ENCODE measurements at regions not wholly inside any gene's neighbourhood (a gene's known extent, or its start where the extent isn't known, plus 50 kb on each side); places are given as distances from the start of the nearest gene placed in this dataset.

- H3K9ac ChIP-seq (ENCODE audit: low read depth, low read length, poor library complexity), result no peak overlapping the region
- H2BK120ac ChIP-seq (ENCODE audit: low read depth, low read length), result no peak overlapping the region
- no peak for DNase-seq (ENCODE audit: low spot score)
- no peaks in the 10 kb centered on the region for H3K9me3 ChIP-seq (replicated peaks in 1 of 2; ENCODE audit: control insufficient read depth in 2 of 2, insufficient read depth in 1 of 2, low read depth in 1 of 2, low read length in 2 of 2)
- H3K27me3 ChIP-seq (ENCODE audit: control insufficient read depth in 3 of 3, insufficient read depth in 3 of 3, low read depth in 1 of 3, low read length in 3 of 3), result no peaks in the 10 kb centered on the region
- H3K4ac ChIP-seq (ENCODE audit: low read length), result no peak overlapping the region
- H3K79me1 ChIP-seq (ENCODE audit: low read depth, low read length), result no peaks in the 10 kb centered on the region
- H3K4me1 ChIP-seq (ENCODE audit: control insufficient read depth in 2 of 2, insufficient read depth in 1 of 2, low read depth in 1 of 2, low read length in 2 of 2), result no peaks in the 10 kb centered on the region
- H2BK5ac ChIP-seq (ENCODE audit: low read length), result no peak overlapping the region
- no CpG with 5 or more reads among the region's 3 CpGs for WGBS, 2 donors (ENCODE audit: extremely low coverage in 2 of 2, insufficient read length in 2 of 2, insufficient replicate concordance in 1 of 2)
- H3K36me3 ChIP-seq (replicated peaks in 1 of 2; ENCODE audit: control insufficient read depth in 2 of 2, insufficient read depth in 2 of 2, low read length in 2 of 2), result no peaks in the 10 kb centered on the region
- H3K23ac ChIP-seq (ENCODE audit: low read depth, low read length, poor library complexity), result no peak overlapping the region
- H2BK15ac ChIP-seq (ENCODE audit: low read length), result no peak overlapping the region
- no peak overlapping the region for H3K18ac ChIP-seq (ENCODE audit: low read length)
- H2BK12ac ChIP-seq (ENCODE audit: low read length), result no peak overlapping the region
- no peak overlapping the region for H4K91ac ChIP-seq (ENCODE audit: low read depth, low read length, poor library complexity)
- no peak overlapping the region for H4K8ac ChIP-seq (ENCODE audit: low read depth, low read length)
- H2AFZ ChIP-seq (ENCODE audit: low read length), result no peak overlapping the region
- H3K4me2 ChIP-seq (ENCODE audit: insufficient read depth, low read length, poor library complexity, severe bottlenecking), result no peak overlapping the region
- no peak overlapping the region for H2AK5ac ChIP-seq (ENCODE audit: low read depth, low read length)
- H3K14ac ChIP-seq (ENCODE audit: low read length), result no peak overlapping the region
- no peak overlapping the region for H3K4me3 ChIP-seq (ENCODE audit: low read length in 2 of 2)
- no peak overlapping the region for H3K27ac ChIP-seq (replicated peaks; ENCODE audit: low read length)
Measured at GRCh38 chr7:27316311-27316710, 73.7 kb downstream of the EVX1 start.

- H3K4me3 ChIP-seq (ENCODE audit: low read length in 2 of 2), result no peak overlapping the region
- H2BK12ac ChIP-seq (ENCODE audit: low read length), result no peak overlapping the region
- H3K4me1 ChIP-seq (ENCODE audit: control insufficient read depth in 2 of 2, insufficient read depth in 1 of 2, low read depth in 1 of 2, low read length in 2 of 2), result no peaks in the 10 kb centered on the region
- H3K18ac ChIP-seq (ENCODE audit: low read length), result no peak overlapping the region
- H2AK5ac ChIP-seq (ENCODE audit: low read depth, low read length), result no peak overlapping the region
- no peak overlapping the region for H4K91ac ChIP-seq (ENCODE audit: low read depth, low read length, poor library complexity)
- DNase-seq (ENCODE audit: low spot score), result no peak
- no peak overlapping the region for H3K4me2 ChIP-seq (ENCODE audit: insufficient read depth, low read length, poor library complexity, severe bottlenecking)
- H2AFZ ChIP-seq (ENCODE audit: low read length), result no peak overlapping the region
- no peak overlapping the region for H4K8ac ChIP-seq (ENCODE audit: low read depth, low read length)
- H3K27ac ChIP-seq (replicated peaks; ENCODE audit: low read length), result no peak overlapping the region
- H3K79me1 ChIP-seq (ENCODE audit: low read depth, low read length), result no peaks in the 10 kb centered on the region
- no peak overlapping the region for H3K9ac ChIP-seq (ENCODE audit: low read depth, low read length, poor library complexity)
- peaks cover 0 to 1% of the 10 kb centered on the region in 2 donors for H3K9me3 ChIP-seq (replicated peaks in 1 of 2; ENCODE audit: control insufficient read depth in 2 of 2, insufficient read depth in 1 of 2, low read depth in 1 of 2, low read length in 2 of 2)
- H2BK120ac ChIP-seq (ENCODE audit: low read depth, low read length), result no peak overlapping the region
- no peak overlapping the region for H3K23ac ChIP-seq (ENCODE audit: low read depth, low read length, poor library complexity)
- H3K4ac ChIP-seq (ENCODE audit: low read length), result no peak overlapping the region
- H3K14ac ChIP-seq (ENCODE audit: low read length), result no peak overlapping the region
- no peak overlapping the region for H2BK15ac ChIP-seq (ENCODE audit: low read length)
- H3K36me3 ChIP-seq (replicated peaks in 1 of 2; ENCODE audit: control insufficient read depth in 2 of 2, insufficient read depth in 2 of 2, low read length in 2 of 2), result no peaks in the 10 kb centered on the region
- H3K27me3 ChIP-seq (ENCODE audit: control insufficient read depth in 3 of 3, insufficient read depth in 3 of 3, low read depth in 1 of 3, low read length in 3 of 3), result no peaks in the 10 kb centered on the region
- no peak overlapping the region for H2BK5ac ChIP-seq (ENCODE audit: low read length)
Measured at GRCh38 chr7:27324246-27324645, 81.6 kb downstream of the EVX1 start.

DNA sequence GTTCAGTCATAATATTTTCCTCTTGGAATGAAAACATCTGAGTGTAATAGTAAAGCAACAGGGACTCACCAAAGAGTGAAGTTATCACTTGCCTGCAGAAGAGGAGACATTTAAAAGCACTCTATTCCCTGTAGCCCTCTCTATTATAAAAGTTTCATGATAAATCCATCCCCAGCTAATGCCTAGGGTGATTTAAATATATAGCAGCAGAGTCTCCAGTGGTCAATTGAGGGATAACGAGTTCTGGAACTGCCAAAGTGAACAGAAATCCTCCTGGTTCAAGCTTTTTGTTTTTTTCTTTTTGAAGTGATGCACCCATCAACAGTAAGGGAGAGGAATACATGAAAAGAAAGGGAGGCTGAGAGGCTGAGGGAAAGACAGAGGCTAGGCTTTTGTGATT, 87.3 kb downstream of the EVX1 start:
- peaks cover 0 to under 1% of the 10 kb centered on the region in 2 donors for H3K9me3 ChIP-seq (replicated peaks in 1 of 2; ENCODE audit: control insufficient read depth in 2 of 2, insufficient read depth in 1 of 2, low read depth in 1 of 2, low read length in 2 of 2)
- no peak overlapping the region for H2BK120ac ChIP-seq (ENCODE audit: low read depth, low read length)
- H3K4me1 ChIP-seq (ENCODE audit: control insufficient read depth in 2 of 2, insufficient read depth in 1 of 2, low read depth in 1 of 2, low read length in 2 of 2), result no peaks in the 10 kb centered on the region
- no peak overlapping the region for H4K91ac ChIP-seq (ENCODE audit: low read depth, low read length, poor library complexity)
- no peak overlapping the region for H3K4me2 ChIP-seq (ENCODE audit: insufficient read depth, low read length, poor library complexity, severe bottlenecking)
- H3K23ac ChIP-seq (ENCODE audit: low read depth, low read length, poor library complexity), result no peak overlapping the region
- no peaks in the 10 kb centered on the region for H3K36me3 ChIP-seq (replicated peaks in 1 of 2; ENCODE audit: control insufficient read depth in 2 of 2, insufficient read depth in 2 of 2, low read length in 2 of 2)
- no peak overlapping the region for H2AFZ ChIP-seq (ENCODE audit: low read length)
- no peak overlapping the region for H3K27ac ChIP-seq (replicated peaks; ENCODE audit: low read length)
- H3K27me3 ChIP-seq (ENCODE audit: control insufficient read depth in 3 of 3, insufficient read depth in 3 of 3, low read depth in 1 of 3, low read length in 3 of 3), result no peaks in the 10 kb centered on the region
- no peak for DNase-seq (ENCODE audit: low spot score)
- no peak overlapping the region for H2BK12ac ChIP-seq (ENCODE audit: low read length)
- no peak overlapping the region for H2AK5ac ChIP-seq (ENCODE audit: low read depth, low read length)
- H4K8ac ChIP-seq (ENCODE audit: low read depth, low read length), result no peak overlapping the region
- no peak overlapping the region for H3K18ac ChIP-seq (ENCODE audit: low read length)
- H3K4me3 ChIP-seq (ENCODE audit: low read length in 2 of 2), result no peak overlapping the region
- no peak overlapping the region for H3K9ac ChIP-seq (ENCODE audit: low read depth, low read length, poor library complexity)
- no peak overlapping the region for H3K4ac ChIP-seq (ENCODE audit: low read length)
- H3K79me1 ChIP-seq (ENCODE audit: low read depth, low read length), result no peaks in the 10 kb centered on the region
- H2BK5ac ChIP-seq (ENCODE audit: low read length), result no peak overlapping the region
- no peak overlapping the region for H2BK15ac ChIP-seq (ENCODE audit: low read length)
- WGBS, 2 donors (ENCODE audit: extremely low coverage in 2 of 2, insufficient read length in 2 of 2, insufficient replicate concordance in 1 of 2), result no CpG with 5 or more reads among the region's 1 CpG
- no peak overlapping the region for H3K14ac ChIP-seq (ENCODE audit: low read length)

DNA sequence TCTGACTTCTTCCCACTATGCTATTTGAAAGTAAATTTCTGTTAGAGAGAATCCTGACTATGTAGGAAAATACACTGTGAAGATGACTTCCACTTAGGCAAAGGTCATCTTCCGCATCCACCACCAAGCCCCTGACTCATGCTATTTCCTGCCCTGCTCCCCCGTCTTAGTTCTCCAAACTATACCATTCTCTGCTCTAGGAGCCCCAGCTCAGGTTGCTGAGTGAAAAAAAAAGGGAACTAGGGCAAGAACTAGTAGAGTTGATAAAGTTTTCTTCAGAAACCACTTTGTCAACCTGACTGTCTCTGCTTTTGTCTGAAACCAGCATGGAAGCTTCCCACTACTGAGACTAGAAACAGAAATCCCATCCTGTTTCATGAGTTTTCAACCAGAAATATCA, 96.9 kb downstream of the EVX1 start:
- no peak overlapping the region for H3K27ac ChIP-seq (replicated peaks; ENCODE audit: low read length)
- no peaks in the 10 kb centered on the region for H3K36me3 ChIP-seq (replicated peaks in 1 of 2; ENCODE audit: control insufficient read depth in 2 of 2, insufficient read depth in 2 of 2, low read length in 2 of 2)
- no peaks in the 10 kb centered on the region for H3K79me1 ChIP-seq (ENCODE audit: low read depth, low read length)
- no peak overlapping the region for H3K23ac ChIP-seq (ENCODE audit: low read depth, low read length, poor library complexity)
- H3K9me3 ChIP-seq (replicated peaks in 1 of 2; ENCODE audit: control insufficient read depth in 2 of 2, insufficient read depth in 1 of 2, low read depth in 1 of 2, low read length in 2 of 2), result peaks cover 0 to 2% of the 10 kb centered on the region in 2 donors
- DNase-seq (ENCODE audit: low spot score), result no peak
- H2BK120ac ChIP-seq (ENCODE audit: low read depth, low read length), result no peak overlapping the region
- H3K14ac ChIP-seq (ENCODE audit: low read length), result no peak overlapping the region
- H2BK12ac ChIP-seq (ENCODE audit: low read length), result no peak overlapping the region
- no peak overlapping the region for H2AK5ac ChIP-seq (ENCODE audit: low read depth, low read length)
- no peak overlapping the region for H4K8ac ChIP-seq (ENCODE audit: low read depth, low read length)
- no peak overlapping the region for H3K9ac ChIP-seq (ENCODE audit: low read depth, low read length, poor library complexity)
- no peak overlapping the region for H4K91ac ChIP-seq (ENCODE audit: low read depth, low read length, poor library complexity)
- no peak overlapping the region for H3K4me2 ChIP-seq (ENCODE audit: insufficient read depth, low read length, poor library complexity, severe bottlenecking)
- no CpG with 5 or more reads among the region's 2 CpGs for WGBS, 2 donors (ENCODE audit: extremely low coverage in 2 of 2, insufficient read length in 2 of 2, insufficient replicate concordance in 1 of 2)
- H2BK5ac ChIP-seq (ENCODE audit: low read length), result no peak overlapping the region
- peaks cover 0 to 2% of the 10 kb centered on the region in 2 donors for H3K4me1 ChIP-seq (ENCODE audit: control insufficient read depth in 2 of 2, insufficient read depth in 1 of 2, low read depth in 1 of 2, low read length in 2 of 2)
- peaks cover 0 to 3% (median 0%) of the 10 kb centered on the region in 3 experiments for H3K27me3 ChIP-seq (ENCODE audit: control insufficient read depth in 3 of 3, insufficient read depth in 3 of 3, low read depth in 1 of 3, low read length in 3 of 3)
- no peak overlapping the region for H3K4ac ChIP-seq (ENCODE audit: low read length)
- no peak overlapping the region for H2AFZ ChIP-seq (ENCODE audit: low read length)
- H2BK15ac ChIP-seq (ENCODE audit: low read length), result no peak overlapping the region
- no peak overlapping the region for H3K18ac ChIP-seq (ENCODE audit: low read length)
- no peak overlapping the region for H3K4me3 ChIP-seq (ENCODE audit: low read length in 2 of 2)

All from neuronal stem cell (in vitro differentiated cells).